ENCODE measurements at regions not wholly inside any gene's neighbourhood (a gene's known extent, or its start where the extent isn't known, plus 50 kb on each side); places are given as distances from the start of the nearest gene placed in this dataset.

- H3K27ac Mint-ChIP-seq = no peak overlapping the region
- no peak overlapping the region for H3K4me3 Mint-ChIP-seq
- H3K4me1 Mint-ChIP-seq = peaks cover 1 to 5% of the 10 kb centered on the region in 2 donors
- no peak for ATAC-seq (replicated peaks)
- no peak for DNase-seq
- H3K27me3 Mint-ChIP-seq = peaks cover 7 to 10% of the 10 kb centered on the region in 2 donors
- no peaks in the 10 kb centered on the region for H3K9me3 Mint-ChIP-seq
- H3K36me3 Mint-ChIP-seq = no peaks in the 10 kb centered on the region
These were observed 127.9 kb upstream of the LIMCH1 start for GRCh38 chr4:41410049-41410448.

DNA sequence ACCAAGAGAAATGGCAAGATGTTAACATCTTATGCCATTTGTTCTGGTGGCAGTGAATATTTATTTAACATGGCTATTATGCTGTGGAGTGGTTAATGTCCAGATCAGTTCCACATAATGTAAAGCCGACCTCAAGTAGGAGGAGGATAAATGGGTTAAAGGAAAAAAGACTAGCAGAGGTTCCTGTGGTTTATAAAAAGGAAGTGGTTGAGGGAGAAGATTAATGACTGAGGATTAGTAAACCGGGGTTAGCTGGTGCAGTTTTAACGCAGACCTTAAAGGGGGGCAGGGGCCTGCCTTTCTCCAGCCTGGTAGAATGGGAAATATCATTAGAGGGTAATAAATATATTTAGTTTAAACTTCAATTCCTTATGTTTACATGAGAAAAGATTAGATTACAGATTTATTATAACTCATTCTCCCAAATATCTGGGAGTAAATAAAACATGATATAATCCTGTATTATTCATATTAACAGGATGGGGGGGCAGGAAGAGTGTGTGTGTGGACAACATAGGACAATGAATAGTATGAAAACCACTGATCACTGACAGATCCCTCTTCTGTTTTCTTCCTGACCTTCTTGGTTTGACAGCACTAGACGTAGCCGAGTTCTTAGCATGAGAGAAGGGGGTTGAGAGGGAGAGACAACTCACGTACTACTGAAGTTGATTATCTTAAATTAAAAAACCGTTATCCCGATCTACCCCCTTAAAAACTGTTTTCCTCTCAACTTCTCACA, 124.1 kb upstream of the LIMCH1 start:
- Mint-ChIP-seq H3K36me3 (no peaks in the 10 kb centered on the region), H3K4me1 (peaks cover 1 to 5% of the 10 kb centered on the region in 2 donors), H3K4me3 (no peak overlapping the region), H3K9me3 (no peaks in the 10 kb centered on the region), H3K27me3 (peaks cover 7 to 16% of the 10 kb centered on the region in 2 donors), H3K27ac (no peak overlapping the region)
- no peak for DNase-seq
- ATAC-seq (replicated peaks) = no peak

- no peaks in the 10 kb centered on the region for H3K36me3 Mint-ChIP-seq
- no peak for DNase-seq
- ATAC-seq (replicated peaks) = no peak
- H3K27me3 Mint-ChIP-seq = peaks cover 7 to 16% of the 10 kb centered on the region in 2 donors
- no peaks in the 10 kb centered on the region for H3K9me3 Mint-ChIP-seq
- peaks cover 1 to 5% of the 10 kb centered on the region in 2 donors for H3K4me1 Mint-ChIP-seq
- no peak overlapping the region for H3K27ac Mint-ChIP-seq
- no peak overlapping the region for H3K4me3 Mint-ChIP-seq
These were observed 123.6 kb upstream of the LIMCH1 start for GRCh38 chr4:41414412-41414779.

DNA sequence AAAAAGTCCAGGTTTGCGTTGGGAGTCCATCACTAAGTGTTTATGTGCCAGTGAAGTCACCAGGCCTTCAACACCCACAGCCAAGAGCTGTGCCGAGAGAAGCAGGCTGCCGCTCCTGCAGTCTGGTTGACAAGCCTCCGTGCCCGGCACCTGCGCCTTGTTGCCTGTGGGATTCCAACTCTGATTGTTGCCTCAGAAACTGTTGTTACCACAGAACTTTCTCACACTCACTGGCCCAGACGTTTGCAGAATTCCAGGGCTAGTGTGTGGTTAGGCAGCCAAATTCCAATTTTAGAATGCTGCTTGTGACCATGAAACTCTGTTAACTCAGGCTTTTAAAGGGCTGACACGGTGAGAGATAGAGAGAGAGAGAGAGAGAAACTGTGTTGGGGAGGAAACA, 119.5 kb upstream of the LIMCH1 start:
- Mint-ChIP-seq H3K4me3 (no peak overlapping the region), H3K9me3 (peaks cover 0 to 2% of the 10 kb centered on the region in 2 donors), H3K27me3 (peaks cover 0 to 16% of the 10 kb centered on the region in 2 donors), H3K36me3 (no peaks in the 10 kb centered on the region), H3K27ac (no peak overlapping the region), H3K4me1 (peaks cover 1 to 5% of the 10 kb centered on the region in 2 donors)
- ATAC-seq (replicated peaks) = no peak
- DNase-seq = no peak

- H3K4me3 Mint-ChIP-seq = no peak overlapping the region
- H3K27me3 Mint-ChIP-seq = peaks cover 0 to 11% of the 10 kb centered on the region in 2 donors
- H3K4me1 Mint-ChIP-seq = no peaks in the 10 kb centered on the region
- H3K27ac Mint-ChIP-seq = no peak overlapping the region
- no peak for ATAC-seq (replicated peaks)
- no peaks in the 10 kb centered on the region for H3K36me3 Mint-ChIP-seq
- no peak for DNase-seq
- peaks cover 0 to 2% of the 10 kb centered on the region in 2 donors for H3K9me3 Mint-ChIP-seq
These were observed 117.4 kb upstream of the LIMCH1 start for GRCh38 chr4:41420541-41420940.

DNA sequence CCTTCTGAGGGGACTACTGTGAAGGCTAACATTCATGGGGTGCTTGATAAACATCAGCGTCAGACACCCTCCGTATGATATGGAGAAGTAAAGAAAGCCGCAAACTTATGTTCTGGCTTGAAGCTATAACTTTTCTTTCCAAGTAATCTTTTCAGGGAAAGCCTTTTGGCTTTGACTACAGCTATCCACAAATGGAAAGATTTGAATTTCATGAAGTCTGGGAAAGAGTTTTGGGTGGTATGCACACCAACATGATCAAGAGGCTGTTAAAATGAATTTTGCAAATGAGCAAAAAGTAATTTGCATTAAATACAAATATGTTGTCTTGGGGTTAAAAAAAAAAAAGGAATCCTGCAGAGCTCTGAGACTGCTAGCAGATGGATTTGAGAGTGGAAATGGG, 114.8 kb upstream of the LIMCH1 start:
- Mint-ChIP-seq H3K9me3 (peaks cover 0 to 2% of the 10 kb centered on the region in 2 donors), H3K27me3 (peaks cover 0 to 6% of the 10 kb centered on the region in 2 donors), H3K4me1 (no peaks in the 10 kb centered on the region), H3K36me3 (no peaks in the 10 kb centered on the region), H3K4me3 (no peak overlapping the region), H3K27ac (no peak overlapping the region)
- ATAC-seq (replicated peaks) (no peak), DNase-seq (no peak)

DNA sequence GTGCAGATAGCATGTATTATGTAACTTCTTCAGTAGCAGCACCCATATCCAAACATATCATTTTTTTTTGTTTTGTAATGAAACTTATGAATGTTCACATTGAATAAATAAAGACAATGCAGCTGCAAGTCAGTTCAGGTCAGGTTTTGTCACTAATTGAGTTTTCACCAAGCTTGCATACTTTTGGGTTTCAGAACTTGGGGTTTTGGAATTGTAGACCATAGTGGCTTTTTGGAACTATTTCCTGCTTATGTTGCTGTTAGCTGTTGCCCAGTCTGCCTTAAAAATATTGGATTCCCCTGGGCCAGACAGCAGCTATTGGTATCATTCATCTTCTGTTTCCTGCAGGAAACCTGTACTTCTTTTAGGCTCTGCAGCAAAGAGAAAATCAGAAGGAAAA, 113.4 kb upstream of the LIMCH1 start:
- Mint-ChIP-seq H3K4me1 (no peaks in the 10 kb centered on the region), H3K4me3 (no peak overlapping the region)

GRCh38 chr4:41425650-41426049, 112.3 kb upstream of the LIMCH1 start:
- H3K4me1 Mint-ChIP-seq = no peaks in the 10 kb centered on the region
- ATAC-seq (replicated peaks) = no peak
- H3K27me3 Mint-ChIP-seq = no peaks in the 10 kb centered on the region
- H3K27ac Mint-ChIP-seq = no peak overlapping the region
- H3K36me3 Mint-ChIP-seq = no peaks in the 10 kb centered on the region
- no peak overlapping the region for H3K4me3 Mint-ChIP-seq
- H3K9me3 Mint-ChIP-seq = no peaks in the 10 kb centered on the region
- no peak for DNase-seq

More for the DNA sequence above, 113.4 kb upstream of the LIMCH1 start:
- Mint-ChIP-seq H3K36me3 (no peaks in the 10 kb centered on the region), H3K27ac (no peak overlapping the region), H3K9me3 (peaks cover 0 to 1% of the 10 kb centered on the region in 2 donors), H3K27me3 (no peaks in the 10 kb centered on the region)
- DNase-seq (no peak), ATAC-seq (replicated peaks) (no peak)

DNA sequence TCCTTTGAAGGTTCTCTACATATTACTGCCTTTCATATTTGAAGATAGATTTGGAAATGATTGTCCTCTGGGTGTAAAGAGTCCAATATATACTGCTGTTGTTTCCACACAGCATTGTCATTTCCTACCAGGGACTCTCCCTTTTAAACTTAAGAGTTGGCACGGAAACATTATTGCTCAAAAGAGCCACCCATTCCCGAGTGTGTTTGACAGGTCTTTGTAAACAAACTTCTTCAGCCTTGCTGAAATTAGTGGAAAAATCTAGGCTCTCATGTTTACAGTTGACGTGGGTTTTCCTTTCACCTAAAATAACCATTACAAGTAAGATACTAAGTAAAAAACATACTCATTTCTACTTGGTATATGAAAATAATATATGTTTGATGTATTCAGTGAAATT, 111.4 kb upstream of the LIMCH1 start:
- no peak overlapping the region for H3K4me3 Mint-ChIP-seq
- DNase-seq (no peak), ATAC-seq (replicated peaks) (no peak)
- no peaks in the 10 kb centered on the region for H3K4me1 Mint-ChIP-seq
- no peaks in the 10 kb centered on the region for H3K9me3 Mint-ChIP-seq
- H3K27ac Mint-ChIP-seq = no peak overlapping the region
- H3K36me3 Mint-ChIP-seq = no peaks in the 10 kb centered on the region
- no peaks in the 10 kb centered on the region for H3K27me3 Mint-ChIP-seq

DNA sequence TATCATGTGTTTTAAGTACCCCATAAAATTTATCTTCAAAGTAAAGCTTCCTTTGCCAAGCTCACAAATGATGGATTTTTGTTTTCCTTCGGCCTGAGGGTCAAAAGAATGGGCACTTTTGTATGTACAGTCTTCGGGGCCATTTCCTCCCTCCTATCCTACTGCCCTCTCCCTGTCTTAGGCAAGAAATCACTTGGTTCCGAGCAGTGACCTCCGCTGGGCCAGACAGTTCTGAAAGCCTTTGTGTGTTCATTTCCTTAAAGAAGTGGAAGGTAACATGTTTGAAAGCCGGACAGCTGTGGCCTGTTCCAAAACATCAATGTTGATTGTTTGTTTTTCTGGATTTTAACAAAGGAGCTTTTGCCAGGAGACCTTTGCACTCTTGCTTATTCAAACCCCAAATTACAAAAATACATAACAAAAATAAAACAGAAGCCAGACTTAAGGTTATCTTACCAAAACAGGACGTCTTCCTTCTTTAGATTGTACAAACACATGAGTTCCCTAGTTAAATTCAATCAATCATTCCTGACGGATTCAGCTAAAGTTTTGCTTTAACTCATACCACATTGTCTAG, 110.6 kb upstream of the LIMCH1 start:
- Mint-ChIP-seq H3K27ac (no peak overlapping the region), H3K27me3 (peaks cover 0 to 4% of the 10 kb centered on the region in 2 donors), H3K9me3 (no peaks in the 10 kb centered on the region), H3K4me1 (no peaks in the 10 kb centered on the region), H3K36me3 (no peaks in the 10 kb centered on the region), H3K4me3 (no peak overlapping the region)
- no peak for ATAC-seq (replicated peaks)
- DNase-seq = no peak

- Mint-ChIP-seq H3K4me3 (no peak overlapping the region), H3K4me1 (no peaks in the 10 kb centered on the region), H3K36me3 (no peaks in the 10 kb centered on the region), H3K9me3 (no peaks in the 10 kb centered on the region), H3K27me3 (peaks cover 0 to 4% of the 10 kb centered on the region in 2 donors), H3K27ac (no peak overlapping the region)
- DNase-seq = no peak
- ATAC-seq (replicated peaks) = no peak
These were observed 109.9 kb upstream of the LIMCH1 start for GRCh38 chr4:41427931-41428600.

- Mint-ChIP-seq H3K4me3 (no peak overlapping the region), H3K36me3 (no peaks in the 10 kb centered on the region), H3K27ac (no peak overlapping the region), H3K4me1 (no peaks in the 10 kb centered on the region), H3K27me3 (peaks cover 0 to 4% of the 10 kb centered on the region in 2 donors), H3K9me3 (no peaks in the 10 kb centered on the region)
- DNase-seq (no peak), ATAC-seq (replicated peaks) (no peak)
These were observed 109.2 kb upstream of the LIMCH1 start for GRCh38 chr4:41428601-41429279.

- H3K9me3 Mint-ChIP-seq = no peaks in the 10 kb centered on the region
- ATAC-seq (replicated peaks) = no peak
- no peaks in the 10 kb centered on the region for H3K36me3 Mint-ChIP-seq
- peaks cover 0 to 4% of the 10 kb centered on the region in 2 donors for H3K27me3 Mint-ChIP-seq
- no peak overlapping the region for H3K27ac Mint-ChIP-seq
- DNase-seq = no peak
- no peak overlapping the region for H3K4me3 Mint-ChIP-seq
- H3K4me1 Mint-ChIP-seq = no peaks in the 10 kb centered on the region
These were observed 108.7 kb upstream of the LIMCH1 start for GRCh38 chr4:41429280-41429669.

- no peak for ATAC-seq (replicated peaks)
- no peaks in the 10 kb centered on the region for H3K36me3 Mint-ChIP-seq
- no peak overlapping the region for H3K27ac Mint-ChIP-seq
- no peak for DNase-seq
- no peaks in the 10 kb centered on the region for H3K9me3 Mint-ChIP-seq
- H3K27me3 Mint-ChIP-seq = peaks cover 0 to 4% of the 10 kb centered on the region in 2 donors
- no peaks in the 10 kb centered on the region for H3K4me1 Mint-ChIP-seq
- H3K4me3 Mint-ChIP-seq = no peak overlapping the region
These were observed 107.2 kb upstream of the LIMCH1 start for GRCh38 chr4:41430792-41431191.
